ENCODE measurements at regions not wholly inside any gene's neighbourhood (a gene's known extent, or its start where the extent isn't known, plus 50 kb on each side); places are given as distances from the start of the nearest gene placed in this dataset.

DNA sequence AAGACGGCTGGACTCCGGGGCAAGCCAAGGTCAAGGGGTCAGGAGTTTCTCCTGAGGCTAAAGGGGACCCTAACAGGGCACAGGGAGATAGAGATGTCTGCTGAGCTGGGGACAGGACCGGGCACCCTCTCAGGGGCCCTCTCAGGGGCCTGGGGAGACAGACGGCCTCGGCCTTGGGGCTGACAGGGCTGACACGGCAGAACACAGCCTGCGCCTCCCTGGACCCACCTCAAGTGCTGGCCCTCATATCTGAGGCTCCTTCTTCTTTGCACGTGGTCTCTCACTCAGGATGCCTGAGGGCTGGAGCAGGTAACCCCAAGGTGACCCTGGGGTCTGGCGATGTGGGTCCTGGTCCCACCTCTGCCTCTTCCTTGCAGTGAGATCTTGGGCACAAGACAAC is 186.9 kb upstream of the TNRC6C start:
- TF ChIP-seq, protein P1, sequence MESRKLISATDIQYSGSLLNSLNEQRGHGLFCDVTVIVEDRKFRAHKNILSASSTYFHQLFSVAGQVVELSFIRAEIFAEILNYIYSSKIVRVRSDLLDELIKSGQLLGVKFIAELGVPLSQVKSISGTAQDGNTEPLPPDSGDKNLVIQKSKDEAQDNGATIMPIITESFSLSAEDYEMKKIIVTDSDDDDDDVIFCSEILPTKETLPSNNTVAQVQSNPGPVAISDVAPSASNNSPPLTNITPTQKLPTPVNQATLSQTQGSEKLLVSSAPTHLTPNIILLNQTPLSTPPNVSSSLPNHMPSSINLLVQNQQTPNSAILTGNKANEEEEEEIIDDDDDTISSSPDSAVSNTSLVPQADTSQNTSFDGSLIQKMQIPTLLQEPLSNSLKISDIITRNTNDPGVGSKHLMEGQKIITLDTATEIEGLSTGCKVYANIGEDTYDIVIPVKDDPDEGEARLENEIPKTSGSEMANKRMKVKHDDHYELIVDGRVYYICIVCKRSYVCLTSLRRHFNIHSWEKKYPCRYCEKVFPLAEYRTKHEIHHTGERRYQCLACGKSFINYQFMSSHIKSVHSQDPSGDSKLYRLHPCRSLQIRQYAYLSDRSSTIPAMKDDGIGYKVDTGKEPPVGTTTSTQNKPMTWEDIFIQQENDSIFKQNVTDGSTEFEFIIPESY (IDR thresholded peaks at IDR 0.05): no peak
- TF ChIP-seq, protein P2, sequence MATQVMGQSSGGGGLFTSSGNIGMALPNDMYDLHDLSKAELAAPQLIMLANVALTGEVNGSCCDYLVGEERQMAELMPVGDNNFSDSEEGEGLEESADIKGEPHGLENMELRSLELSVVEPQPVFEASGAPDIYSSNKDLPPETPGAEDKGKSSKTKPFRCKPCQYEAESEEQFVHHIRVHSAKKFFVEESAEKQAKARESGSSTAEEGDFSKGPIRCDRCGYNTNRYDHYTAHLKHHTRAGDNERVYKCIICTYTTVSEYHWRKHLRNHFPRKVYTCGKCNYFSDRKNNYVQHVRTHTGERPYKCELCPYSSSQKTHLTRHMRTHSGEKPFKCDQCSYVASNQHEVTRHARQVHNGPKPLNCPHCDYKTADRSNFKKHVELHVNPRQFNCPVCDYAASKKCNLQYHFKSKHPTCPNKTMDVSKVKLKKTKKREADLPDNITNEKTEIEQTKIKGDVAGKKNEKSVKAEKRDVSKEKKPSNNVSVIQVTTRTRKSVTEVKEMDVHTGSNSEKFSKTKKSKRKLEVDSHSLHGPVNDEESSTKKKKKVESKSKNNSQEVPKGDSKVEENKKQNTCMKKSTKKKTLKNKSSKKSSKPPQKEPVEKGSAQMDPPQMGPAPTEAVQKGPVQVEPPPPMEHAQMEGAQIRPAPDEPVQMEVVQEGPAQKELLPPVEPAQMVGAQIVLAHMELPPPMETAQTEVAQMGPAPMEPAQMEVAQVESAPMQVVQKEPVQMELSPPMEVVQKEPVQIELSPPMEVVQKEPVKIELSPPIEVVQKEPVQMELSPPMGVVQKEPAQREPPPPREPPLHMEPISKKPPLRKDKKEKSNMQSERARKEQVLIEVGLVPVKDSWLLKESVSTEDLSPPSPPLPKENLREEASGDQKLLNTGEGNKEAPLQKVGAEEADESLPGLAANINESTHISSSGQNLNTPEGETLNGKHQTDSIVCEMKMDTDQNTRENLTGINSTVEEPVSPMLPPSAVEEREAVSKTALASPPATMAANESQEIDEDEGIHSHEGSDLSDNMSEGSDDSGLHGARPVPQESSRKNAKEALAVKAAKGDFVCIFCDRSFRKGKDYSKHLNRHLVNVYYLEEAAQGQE (IDR thresholded peaks at IDR 0.05): no peak
- TF ChIP-seq, protein P3, sequence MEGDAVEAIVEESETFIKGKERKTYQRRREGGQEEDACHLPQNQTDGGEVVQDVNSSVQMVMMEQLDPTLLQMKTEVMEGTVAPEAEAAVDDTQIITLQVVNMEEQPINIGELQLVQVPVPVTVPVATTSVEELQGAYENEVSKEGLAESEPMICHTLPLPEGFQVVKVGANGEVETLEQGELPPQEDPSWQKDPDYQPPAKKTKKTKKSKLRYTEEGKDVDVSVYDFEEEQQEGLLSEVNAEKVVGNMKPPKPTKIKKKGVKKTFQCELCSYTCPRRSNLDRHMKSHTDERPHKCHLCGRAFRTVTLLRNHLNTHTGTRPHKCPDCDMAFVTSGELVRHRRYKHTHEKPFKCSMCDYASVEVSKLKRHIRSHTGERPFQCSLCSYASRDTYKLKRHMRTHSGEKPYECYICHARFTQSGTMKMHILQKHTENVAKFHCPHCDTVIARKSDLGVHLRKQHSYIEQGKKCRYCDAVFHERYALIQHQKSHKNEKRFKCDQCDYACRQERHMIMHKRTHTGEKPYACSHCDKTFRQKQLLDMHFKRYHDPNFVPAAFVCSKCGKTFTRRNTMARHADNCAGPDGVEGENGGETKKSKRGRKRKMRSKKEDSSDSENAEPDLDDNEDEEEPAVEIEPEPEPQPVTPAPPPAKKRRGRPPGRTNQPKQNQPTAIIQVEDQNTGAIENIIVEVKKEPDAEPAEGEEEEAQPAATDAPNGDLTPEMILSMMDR (IDR thresholded peaks at IDR 0.05; ENCODE audit: low read depth, low read length, missing input control): no peak
- TF ChIP-seq RXRA (IDR thresholded peaks at IDR 0.05) (no peak), HNF4G (IDR thresholded peaks at IDR 0.05) (no peak), TAF1 (conservative IDR thresholded peaks at IDR 0.05) (no peak), EGR1 (IDR thresholded peaks at IDR 0.05; ENCODE audit: low read depth in 2 of 2) (no peak)
- TF ChIP-seq, protein P4, sequence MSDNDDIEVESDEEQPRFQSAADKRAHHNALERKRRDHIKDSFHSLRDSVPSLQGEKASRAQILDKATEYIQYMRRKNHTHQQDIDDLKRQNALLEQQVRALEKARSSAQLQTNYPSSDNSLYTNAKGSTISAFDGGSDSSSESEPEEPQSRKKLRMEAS (IDR thresholded peaks at IDR 0.05): no peak

Data from liver (tissue), 3 donors.